Left colon (tissue), 2 donors: ENCODE measurements at regions not wholly inside any gene's neighbourhood (a gene's known extent, or its start where the extent isn't known, plus 50 kb on each side); places are given as distances from the start of the nearest gene placed in this dataset.
"Not testable (repeated sequence)": the region's sequence is repeated elsewhere in the genome, so short reads cannot be mapped to it uniquely, and the experiment has no call there.

Source experiments
- ATAC-seq: fragments of 200-7000 bp; cut with Tn5 transposase; one replicate; pipeline ENCODE4 v1.9.1; 2020; ENCODE audit warnings: mild to moderate bottlenecking, moderate library complexity
- DNase-seq, 2 donors: peaks; one replicate each; pipeline ENCODE4 v3.0.0-alpha.2; 2020
- intact Hi-C, 2 donors: fragments of 100-400 bp; cut with DNase I in 1 of 2; cut with micrococcal nuclease in 1 of 2; formaldehyde crosslinking; loops; one replicate each; pipeline versions ENCODE4 v1.11.2 to v1.14.0; 2022; cut with DNase I, micrococcal nuclease
- donor health status: DM: no; HTN: no; CAD: no.
- donor health status: DM: yes; HTN: yes; CAD: no.

- DNase-seq (no peak), ATAC-seq (no peak)
- intact Hi-C loops = no loop called here
Measured at GRCh38 chr6:62819640-62820039, 391.6 kb upstream of the FKBP1C start.

GRCh38 chr6:62808565-62809293 lies 402.5 kb upstream of the FKBP1C start:
- intact Hi-C loops = no loop called here
- DNase-seq = peak; percentile 33 to 42
- peak; percentile 87 for ATAC-seq

- intact Hi-C loops = no loop called here
- DNase-seq = no peak
- no peak for ATAC-seq
Measured at GRCh38 chr6:62805431-62805830, 405.8 kb upstream of the FKBP1C start.

- no peak for DNase-seq
- intact Hi-C loops = no loop called here
- no peak for ATAC-seq
Measured at GRCh38 chr6:62803094-62803493, 408.2 kb upstream of the FKBP1C start.

GRCh38 chr6:62797190-62797589 lies 414.1 kb upstream of the FKBP1C start:
- intact Hi-C loops = no loop called here
- ATAC-seq (no peak), DNase-seq (no peak)

- DNase-seq = no peak
- intact Hi-C loops = no loop called here
- ATAC-seq = no peak
Measured at GRCh38 chr6:62775427-62776022, 435.7 kb upstream of the FKBP1C start.

- ATAC-seq, DNase-seq, intact Hi-C loops: not testable (repeated sequence)
Measured at GRCh38 chr6:62766174-62766573, 445.1 kb upstream of the FKBP1C start.

- intact Hi-C loops = no loop called here
- no peak for DNase-seq
- ATAC-seq = no peak
Measured at GRCh38 chr6:62764841-62765240, 446.4 kb upstream of the FKBP1C start.

GRCh38 chr6:62763125-62763912 lies 447.9 kb upstream of the FKBP1C start:
- ATAC-seq = no peak
- DNase-seq = no peak
- intact Hi-C loops = no loop called here

- no peak for ATAC-seq
- intact Hi-C loops = no loop called here
- DNase-seq = no peak
Measured at GRCh38 chr6:62746968-62747367, 460.9 kb upstream of the KHDRBS2 start.

- ATAC-seq (no peak), DNase-seq (no peak)
- intact Hi-C loops = no loop called here
Measured at GRCh38 chr6:62746161-62746560, 460.1 kb upstream of the KHDRBS2 start.

GRCh38 chr6:62740596-62740995 lies 454.6 kb upstream of the KHDRBS2 start:
- intact Hi-C loops = no loop called here
- ATAC-seq (no peak), DNase-seq (no peak)

- intact Hi-C loops = no loop called here
- ATAC-seq (no peak), DNase-seq (no peak)
Measured at GRCh38 chr6:62740171-62740570, 454.1 kb upstream of the KHDRBS2 start.

- intact Hi-C loops = no loop called here
- DNase-seq (no peak), ATAC-seq (no peak)
Measured at GRCh38 chr6:62737792-62738191, 451.8 kb upstream of the KHDRBS2 start.

- DNase-seq (no peak), ATAC-seq (no peak)
- intact Hi-C loops = no loop called here
Measured at GRCh38 chr6:62721408-62721807, 435.4 kb upstream of the KHDRBS2 start.

GRCh38 chr6:62716719-62717118 lies 430.7 kb upstream of the KHDRBS2 start:
- DNase-seq (no peak), ATAC-seq (no peak)
- intact Hi-C loops = no loop called here

GRCh38 chr6:62714112-62714511 lies 428.1 kb upstream of the KHDRBS2 start:
- no peak for DNase-seq
- intact Hi-C loops = no loop called here
- no peak for ATAC-seq

- DNase-seq (no peak), ATAC-seq (no peak)
- intact Hi-C loops = no loop called here
Measured at GRCh38 chr6:62711750-62712149, 425.7 kb upstream of the KHDRBS2 start.

GRCh38 chr6:62707914-62708313 lies 421.9 kb upstream of the KHDRBS2 start:
- intact Hi-C loops = no loop called here
- DNase-seq (no peak), ATAC-seq (no peak)

GRCh38 chr6:62707156-62707555 lies 421.1 kb upstream of the KHDRBS2 start:
- ATAC-seq = no peak
- intact Hi-C loops = no loop called here
- DNase-seq = no peak
